Stimulated activated CD4-positive, alpha-beta T cell treated with anti-CD3 and anti-CD28 coated beads, Interleukin-1b, Interleukin-23, amount 100 ng/mL, for 24 hours (primary cell): ENCODE measurements at regions not wholly inside any gene's neighbourhood (a gene's known extent, or its start where the extent isn't known, plus 50 kb on each side); places are given as distances from the start of the nearest gene placed in this dataset.

Experiments used
- DNase-seq, 4 experiments: peaks; one replicate each; pipeline ENCODE4 v3.0.0-alpha.2; 2020; ENCODE audit warnings: low read depth in 4 of 4, low spot score in 1 of 4

DNA sequence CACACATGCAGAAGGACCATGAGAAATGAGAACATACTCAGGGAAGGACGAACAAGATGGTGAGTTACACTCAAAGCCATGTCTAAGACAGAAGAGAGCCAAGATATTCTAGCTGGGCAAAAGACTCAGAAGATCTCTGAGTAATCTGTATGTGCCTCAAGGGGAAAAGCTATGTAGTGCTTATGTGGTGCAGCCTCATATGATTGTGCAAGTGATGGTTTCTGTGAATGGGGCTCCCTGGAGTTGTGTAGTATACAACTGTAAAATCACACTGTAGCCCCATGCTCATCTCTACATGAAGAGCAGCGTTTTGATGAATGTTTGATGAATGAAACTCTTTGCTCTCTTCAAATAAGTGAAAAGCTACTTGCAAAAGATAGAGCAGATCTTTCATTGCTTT, 57.5 kb downstream of the OSR1 start:
- DNase-seq, result no peak

DNA sequence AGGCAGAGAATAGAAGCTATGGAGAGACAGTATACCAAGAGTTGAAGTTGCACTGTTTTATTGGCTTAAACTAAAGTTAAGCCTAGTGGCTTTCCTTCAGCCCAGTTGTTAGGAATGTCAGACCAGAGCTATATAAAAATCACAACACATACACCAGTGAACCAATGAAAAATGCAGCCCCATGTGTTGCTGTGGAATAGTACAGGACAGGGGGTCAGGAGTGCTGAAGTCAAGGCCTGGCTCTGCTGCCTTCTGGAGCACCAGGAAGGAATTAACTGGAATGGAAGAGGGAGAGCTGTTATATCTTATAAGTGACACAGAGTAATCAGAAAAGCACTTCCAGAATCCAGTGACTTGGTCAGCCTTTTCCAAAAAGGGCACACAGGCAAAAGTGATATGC, 58.9 kb downstream of the OSR1 start:
- no peak for DNase-seq

- DNase-seq, result no peak
Observed at GRCh38 chr2:19299032-19299431, 59.4 kb downstream of the OSR1 start.

DNA sequence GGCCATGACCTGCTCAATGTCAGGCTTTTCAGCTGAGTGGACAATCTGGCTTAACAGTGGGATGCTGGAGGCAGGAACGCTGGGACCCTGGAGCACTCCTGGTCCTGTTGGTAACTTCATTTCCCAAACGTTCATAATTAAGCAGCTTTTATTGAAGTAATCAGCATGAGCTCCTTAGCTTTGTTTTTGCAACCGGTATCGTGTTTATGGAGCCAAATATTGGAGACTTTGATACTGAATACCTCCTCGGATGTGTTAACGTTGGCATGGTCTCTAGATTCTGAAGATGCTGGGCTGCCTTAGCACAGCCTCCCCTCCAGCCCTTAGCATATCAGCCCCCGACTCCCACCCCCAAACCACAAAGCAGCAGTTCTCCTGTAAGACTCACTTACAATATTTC, 60.7 kb downstream of the OSR1 start:
- no peak for DNase-seq

DNA sequence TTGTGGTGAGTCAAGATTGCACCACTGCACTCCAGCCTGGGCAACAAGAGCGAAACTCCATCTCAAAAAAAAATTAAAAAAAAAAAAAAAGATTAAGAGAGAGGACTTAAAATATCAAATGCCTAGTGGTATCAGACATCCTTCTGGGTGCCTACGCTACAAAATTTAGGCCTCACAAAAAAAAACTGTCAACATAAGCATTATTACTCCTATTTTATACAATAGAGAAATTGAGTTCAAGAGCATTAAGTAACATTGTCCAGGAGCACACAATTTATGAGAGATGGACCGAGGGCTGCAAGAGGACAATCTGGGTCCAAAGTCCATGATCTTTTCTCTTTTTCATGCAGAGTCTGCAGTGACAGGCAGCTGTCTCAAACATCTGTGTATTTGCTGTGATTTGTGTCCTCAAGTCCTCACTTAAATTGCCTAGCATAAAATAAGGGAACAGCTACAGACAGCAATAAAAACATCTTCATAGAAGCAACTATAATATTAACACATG, 62.4 kb downstream of the OSR1 start:
- no peak for DNase-seq

DNA sequence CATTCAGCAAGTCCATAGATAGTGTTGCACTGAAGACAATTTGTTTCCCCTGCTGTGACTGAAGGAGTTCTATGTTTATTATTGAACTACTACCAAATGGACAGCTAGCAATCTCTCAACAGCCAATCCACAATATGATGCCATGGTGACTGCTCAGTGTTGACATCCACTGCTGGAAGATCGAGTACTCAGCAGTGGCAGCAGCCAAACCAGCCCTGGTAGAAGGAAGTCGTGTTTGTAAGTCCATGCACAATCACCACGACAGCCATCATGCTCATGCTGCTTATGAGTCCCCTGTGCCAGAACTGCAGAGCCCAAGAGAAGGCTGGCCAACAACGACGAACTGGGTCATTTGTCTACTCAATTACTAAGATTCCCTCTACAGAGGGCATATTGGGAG, 66.4 kb downstream of the OSR1 start:
- DNase-seq, result no peak

DNA sequence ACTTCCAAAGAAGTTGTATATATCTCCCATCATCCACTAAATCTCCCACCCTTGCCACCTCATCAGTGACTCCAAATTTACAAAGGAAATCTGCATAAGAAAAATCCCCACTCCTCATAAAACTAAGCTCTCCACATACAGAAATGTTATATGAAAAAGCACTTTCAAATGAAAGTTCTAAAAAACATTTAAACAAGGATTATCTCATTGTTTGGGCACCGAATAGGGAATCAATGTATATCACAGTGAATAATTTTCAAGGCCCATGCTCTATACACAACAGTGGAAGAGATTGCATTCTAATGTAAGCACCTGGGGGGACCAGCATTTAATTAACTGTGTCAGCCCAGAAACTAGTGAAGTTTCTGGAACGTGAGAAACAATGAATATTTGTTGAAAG, 70.1 kb downstream of the OSR1 start:
- DNase-seq, result no peak

GRCh38 chr2:19287324-19287723, 71.1 kb downstream of the OSR1 start:
- DNase-seq, result no peak

DNA sequence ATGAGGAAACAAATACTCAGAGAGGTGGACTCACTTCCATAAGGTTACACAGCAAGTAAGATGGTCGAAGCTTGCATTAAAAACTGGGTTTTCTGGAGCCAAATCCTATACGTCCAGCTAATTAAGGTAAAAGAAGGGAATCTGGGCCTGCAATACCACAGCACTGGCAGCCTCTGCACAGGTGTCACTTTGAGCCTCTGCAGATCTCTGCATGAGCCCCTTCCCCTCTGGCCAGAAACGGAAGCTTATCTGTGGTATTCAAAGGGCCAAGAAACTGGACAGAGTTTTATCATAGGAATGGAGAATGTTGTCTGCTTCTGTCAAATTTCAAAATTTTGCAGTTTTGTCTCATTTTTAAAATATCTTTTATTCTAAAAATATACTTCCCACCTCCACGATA, 76.1 kb downstream of the OSR1 start:
- DNase-seq, result no peak

- DNase-seq, result no peak
Observed at GRCh38 chr2:19274439-19274838, 84.0 kb downstream of the OSR1 start.

GRCh38 chr2:19272941-19273470, 85.4 kb downstream of the OSR1 start:
- DNase-seq, result no peak

GRCh38 chr2:19272039-19272438, 86.4 kb downstream of the OSR1 start:
- no peak for DNase-seq

DNA sequence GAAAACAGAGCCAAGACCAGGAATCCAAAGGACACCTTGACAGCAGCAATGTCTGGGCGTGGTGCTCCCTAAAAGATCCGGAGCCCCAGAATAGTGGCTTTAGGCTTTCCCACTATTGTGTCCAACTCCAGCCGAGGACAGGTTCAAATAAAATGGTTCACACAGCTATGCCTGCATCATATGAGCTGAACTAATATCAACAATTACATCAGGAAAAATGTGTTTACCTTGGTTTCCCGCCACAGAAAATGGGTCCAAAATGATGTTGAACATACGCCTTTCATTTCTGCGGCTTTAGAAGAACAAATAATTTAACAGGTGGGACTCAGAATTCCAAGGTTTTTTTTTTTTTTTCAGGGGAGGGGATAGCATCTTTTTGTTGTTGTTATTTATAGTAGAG, 93.6 kb downstream of the OSR1 start:
- no peak for DNase-seq

DNA sequence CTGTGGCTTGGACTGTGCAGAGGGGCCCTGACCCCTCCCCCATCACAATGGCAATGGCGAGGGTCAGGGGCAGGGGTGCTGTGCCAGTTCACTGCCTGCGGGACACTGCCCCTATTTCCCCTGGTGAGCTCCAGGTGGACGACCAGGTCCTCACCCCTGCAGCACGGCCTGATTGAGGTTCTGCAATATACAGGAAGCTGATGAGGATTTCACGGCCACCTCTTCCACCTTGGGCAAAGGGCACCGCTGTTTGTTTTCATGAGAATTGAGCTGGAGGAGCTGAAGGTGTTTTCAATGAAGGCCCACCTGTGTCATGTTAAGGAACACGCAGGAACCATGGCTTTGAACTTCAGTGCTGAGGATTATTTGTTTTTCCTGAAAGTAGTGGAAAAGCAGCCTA, 96.3 kb downstream of the OSR1 start:
- no peak for DNase-seq

- DNase-seq, result no peak
Observed at GRCh38 chr2:19261061-19261460, 97.4 kb downstream of the OSR1 start.

- no peak for DNase-seq
Observed at GRCh38 chr2:19256121-19256601, 102.3 kb downstream of the OSR1 start.

DNA sequence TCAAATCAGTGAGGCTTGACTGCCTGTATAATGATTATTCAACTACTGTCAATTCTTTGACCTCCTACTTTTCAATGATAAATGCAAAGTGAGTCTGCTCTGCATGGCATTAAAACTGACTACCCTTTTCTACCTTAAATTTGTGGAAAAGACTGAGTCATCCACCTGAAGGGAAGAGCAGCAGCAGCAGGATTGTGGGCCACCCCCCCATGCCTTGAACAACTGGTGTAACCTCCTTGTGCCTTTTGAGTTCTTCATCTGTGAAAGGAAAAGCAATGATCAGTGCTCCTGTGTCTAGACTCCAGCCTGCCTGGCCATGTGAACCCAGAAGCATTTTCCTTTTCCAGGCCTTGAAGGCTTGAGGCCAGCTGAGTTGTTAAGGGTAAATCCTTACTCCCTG, 102.9 kb downstream of the OSR1 start:
- DNase-seq, result no peak

GRCh38 chr2:19251554-19251953, 106.9 kb downstream of the OSR1 start:
- DNase-seq, result no peak

DNA sequence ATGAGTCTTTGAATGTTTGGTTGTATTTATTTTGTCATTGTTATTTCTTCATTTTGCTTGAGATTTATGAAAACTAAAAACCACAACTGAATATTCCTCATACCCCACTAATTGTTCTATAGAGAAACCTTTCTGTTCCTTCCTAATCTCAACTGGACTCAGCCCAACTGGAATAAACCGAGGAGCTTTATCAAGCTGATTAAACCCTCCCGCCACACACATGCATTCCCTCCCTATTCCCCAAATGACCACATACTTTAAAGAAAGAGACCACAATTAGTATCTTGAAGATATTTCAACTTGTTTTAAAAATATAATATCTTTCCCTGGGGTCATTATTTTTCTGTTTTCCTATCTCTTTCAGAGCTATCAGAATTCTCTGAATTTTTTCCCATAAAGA, 107.5 kb downstream of the OSR1 start:
- no peak for DNase-seq

GRCh38 chr2:19247186-19247585, 111.2 kb downstream of the OSR1 start:
- DNase-seq, result no peak

- no peak for DNase-seq
Observed at GRCh38 chr2:19246496-19246895, 111.9 kb downstream of the OSR1 start.

DNA sequence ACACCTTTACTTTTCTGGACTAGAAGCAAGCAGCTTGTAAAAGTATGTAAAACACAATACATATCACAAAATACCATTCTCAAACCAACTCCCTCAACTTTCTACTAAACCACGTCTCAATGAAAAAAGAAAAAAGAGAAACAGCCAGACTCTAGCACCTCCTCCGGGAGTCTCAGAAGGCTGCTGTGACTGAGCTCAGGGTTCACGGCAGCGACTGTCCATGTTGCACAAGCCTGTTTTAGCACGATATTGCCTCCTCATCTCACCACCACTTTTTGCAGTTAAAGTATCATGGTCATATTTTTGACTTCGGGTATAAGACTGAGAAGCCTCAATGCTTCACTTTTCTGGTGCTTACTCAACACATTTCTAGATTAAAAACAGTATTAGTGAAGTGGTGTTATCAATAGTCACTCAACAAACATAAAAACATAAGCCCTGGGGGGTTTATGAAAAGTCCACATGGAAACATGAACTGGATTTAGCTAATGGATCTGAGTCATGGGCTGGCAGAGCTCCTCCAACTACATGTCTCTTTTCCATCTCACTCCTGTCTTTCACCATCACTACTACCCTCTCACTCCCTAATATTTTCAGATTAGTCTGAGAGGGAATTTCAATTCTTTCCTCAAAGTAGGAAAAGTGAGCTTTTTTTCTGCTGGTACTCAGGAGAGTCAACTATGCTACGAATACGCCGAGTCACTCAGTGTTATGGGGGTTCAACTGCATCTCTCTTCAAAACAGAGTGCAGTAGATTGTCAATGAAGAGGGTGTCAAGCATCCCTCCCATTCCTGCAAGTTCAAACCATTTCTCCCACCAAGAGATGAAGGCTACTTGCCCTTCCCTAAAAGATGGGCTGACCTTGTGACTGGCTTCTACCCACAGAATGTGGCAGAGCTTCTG, 113.7 kb downstream of the OSR1 start:
- DNase-seq, result no peak
